Fibroblast of upper back skin (primary cell): ENCODE measurements at regions not wholly inside any gene's neighbourhood (a gene's known extent, or its start where the extent isn't known, plus 50 kb on each side); places are given as distances from the start of the nearest gene placed in this dataset.

Source experiments
- DNase-seq: peaks from one replicate; pipeline ENCODE4 v3.0.0-alpha.2; 2013

GRCh38 chr1:213656503-213656902 is 331.3 kb upstream of the PROX1 start:
- DNase-seq, result no peak

- no peak for DNase-seq
Measured at GRCh38 chr1:213657013-213657412, 330.8 kb upstream of the PROX1 start.

DNA sequence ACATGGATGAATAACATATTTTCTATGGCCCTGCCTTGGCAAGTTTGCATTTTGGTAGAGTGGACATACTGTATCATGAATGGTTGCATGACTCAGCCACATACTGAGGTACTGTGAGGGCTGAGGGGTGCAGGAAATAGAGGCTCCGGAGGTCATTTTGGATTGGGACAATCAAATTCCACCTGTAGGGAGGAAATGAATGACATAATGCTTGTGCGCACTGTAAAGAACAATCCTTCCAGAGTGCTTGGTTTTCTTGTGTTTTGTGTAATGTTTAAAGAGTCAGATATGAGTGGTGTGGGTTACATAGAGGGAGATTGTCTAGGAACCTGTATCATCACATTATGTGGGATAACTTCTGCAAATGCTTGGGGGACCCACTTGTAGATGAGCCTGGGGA is 329.9 kb upstream of the PROX1 start:
- DNase-seq, result no peak

DNA sequence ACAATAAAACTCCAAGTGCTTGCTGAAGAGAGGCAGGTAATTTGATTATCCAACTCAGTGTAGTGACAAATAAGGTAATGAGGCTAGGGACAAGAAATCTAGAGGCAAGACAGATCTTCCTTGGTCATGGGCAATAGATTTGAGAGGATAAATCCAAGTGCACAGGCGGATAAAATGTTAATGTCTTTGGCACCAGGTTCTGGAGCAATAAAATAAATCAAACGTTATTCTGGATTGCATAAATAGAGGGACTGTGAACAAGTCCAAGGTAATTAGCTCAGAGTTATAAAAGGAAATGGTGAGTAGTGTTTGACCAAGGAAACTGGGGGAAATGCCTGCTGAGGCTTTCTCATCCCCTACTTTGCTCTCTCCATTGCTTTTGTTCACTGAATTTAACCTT is 329.3 kb upstream of the PROX1 start:
- DNase-seq, result no peak

DNA sequence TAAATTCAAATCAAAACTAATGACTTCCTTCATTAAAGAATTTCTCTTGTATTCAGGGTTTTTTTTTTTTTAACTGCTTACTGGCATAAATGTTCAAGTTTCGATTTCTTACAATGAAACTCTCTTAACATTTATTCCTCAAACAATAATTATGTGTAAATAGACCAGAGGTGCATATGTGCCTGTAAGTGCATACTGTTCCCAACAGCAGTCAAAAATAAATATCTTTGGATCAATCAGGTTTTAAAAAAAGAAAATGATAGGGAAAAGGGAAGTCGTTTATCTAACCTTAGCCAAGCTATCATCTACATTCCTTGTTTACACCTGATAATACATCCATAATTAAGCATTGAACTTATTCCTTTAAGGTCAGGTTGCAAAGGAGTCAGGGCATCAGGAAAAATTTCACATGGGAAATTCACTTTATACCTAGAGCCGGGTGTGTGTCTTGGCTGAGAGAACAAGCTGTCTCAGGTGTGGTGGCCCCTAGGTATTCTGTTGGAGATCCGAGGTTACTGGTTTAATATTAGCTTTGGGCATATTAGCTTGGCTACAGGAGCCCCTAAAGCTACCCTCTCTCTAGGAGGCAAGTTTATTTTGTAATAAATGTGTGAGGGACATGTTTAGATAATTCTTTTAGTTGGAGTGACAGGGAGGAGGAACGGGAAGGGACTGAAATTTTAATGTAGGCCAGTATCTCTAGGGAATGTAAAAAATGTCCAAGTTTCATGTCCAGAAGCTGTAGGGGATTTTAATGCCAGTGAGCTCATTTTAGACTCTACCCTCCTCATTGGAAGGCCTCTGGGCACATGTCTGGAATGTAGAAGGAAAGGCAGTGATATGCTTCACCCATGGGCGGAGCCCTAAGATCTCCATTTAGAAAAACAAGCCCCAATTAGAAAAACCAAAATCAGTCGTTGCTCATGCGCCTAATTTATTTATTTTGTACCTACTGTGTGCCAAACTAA is 327.9 kb upstream of the PROX1 start:
- DNase-seq, result no peak

DNA sequence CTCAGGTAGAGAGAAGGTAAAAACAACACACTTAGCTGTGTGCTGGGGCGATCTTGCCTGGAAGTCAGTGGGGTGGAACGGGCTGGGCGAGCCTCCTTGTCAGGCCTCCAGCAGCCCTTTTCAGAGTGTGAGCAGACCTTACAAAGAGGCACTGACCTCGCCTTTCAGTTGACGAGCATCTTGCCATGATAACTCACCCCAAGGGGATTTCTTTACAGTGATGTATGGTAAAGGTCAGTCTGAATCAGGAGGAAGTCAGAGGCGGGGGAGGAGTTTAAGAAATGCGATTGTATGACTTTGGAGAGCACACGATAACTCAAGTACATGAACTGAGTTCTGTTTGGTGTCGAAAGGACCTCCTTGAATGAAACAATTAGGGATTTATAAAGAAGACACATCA is 326.5 kb upstream of the PROX1 start:
- DNase-seq, result no peak

DNA sequence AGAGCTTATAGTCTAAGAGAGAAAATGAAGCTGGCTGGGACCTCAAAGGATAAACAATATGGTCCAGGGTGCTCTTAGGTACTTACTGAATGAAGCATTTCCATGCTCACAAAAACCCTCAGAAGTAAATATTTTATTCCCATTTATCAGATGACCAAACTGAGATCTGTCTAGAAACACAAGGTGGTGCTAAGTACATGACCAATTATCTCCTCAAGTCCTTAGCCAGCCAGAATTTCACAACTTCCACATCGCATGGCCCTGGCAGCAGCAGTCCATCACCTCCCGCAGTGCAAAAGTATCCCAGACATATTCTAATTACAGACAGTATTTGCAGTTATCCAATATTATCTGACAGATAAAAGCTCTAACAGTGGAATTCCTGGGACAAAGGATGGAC is 321.7 kb upstream of the PROX1 start:
- DNase-seq, result no peak

- DNase-seq, result no peak
Measured at GRCh38 chr1:213666922-213667321, 320.9 kb upstream of the PROX1 start.

DNA sequence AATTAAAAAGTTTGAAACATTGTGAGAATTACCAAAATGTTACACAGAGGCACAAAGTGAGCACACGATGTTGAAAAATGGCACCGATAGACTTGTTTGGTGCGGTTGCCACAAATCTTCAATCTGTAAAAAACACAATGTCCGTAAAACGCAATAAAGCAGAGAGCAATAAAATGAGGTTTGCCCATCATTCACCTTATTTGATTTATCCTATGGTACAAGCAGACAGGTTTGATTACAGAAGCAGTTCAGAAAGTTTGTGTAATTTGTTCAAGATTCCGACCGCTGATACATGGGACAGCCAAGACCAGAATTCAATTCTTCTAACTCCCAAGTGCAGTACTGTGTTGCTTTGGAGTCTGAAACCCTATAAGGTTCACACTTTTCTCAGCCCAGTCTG is 318.3 kb upstream of the PROX1 start:
- no peak for DNase-seq

DNA sequence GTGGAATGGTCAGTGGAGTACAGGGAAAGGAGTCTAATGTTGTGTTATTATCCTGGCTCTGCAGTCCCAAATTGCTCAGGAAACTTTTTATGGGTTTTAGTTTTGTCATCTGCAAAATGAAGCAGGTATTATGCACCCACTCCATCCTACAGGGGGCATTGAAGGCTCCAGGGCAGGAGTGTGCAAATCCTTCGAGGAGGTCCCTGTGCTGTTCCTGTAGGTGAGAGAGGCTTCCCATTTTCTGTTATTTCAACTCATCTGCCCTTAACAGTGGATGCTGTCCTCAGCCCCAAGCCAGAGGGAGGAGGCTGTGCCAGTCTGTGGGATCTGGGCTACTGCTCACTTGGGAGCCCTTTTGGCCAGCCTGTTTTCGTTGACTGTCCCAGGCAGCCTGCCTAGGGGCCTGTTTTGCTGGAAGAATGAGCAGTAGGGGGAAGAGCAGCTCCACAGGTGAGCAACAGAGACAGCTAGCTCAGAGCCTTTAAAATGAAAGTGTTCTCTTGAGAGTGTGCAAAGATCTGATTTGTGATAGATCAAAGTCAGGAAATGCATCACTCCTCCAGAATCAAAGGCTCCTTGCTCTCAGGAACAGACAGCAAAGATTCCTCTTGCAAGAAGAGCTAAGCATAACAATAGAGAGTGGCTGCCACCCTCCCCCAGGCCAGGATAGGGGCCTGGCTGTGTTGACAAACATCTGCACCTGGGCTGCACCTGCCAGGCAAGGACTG is 317.6 kb upstream of the PROX1 start:
- DNase-seq, result no peak

GRCh38 chr1:213670692-213671023 is 317.1 kb upstream of the PROX1 start:
- DNase-seq, result no peak

- DNase-seq, result no peak
Measured at GRCh38 chr1:213675043-213675442, 312.7 kb upstream of the PROX1 start.

GRCh38 chr1:213676736-213677135 is 311.0 kb upstream of the PROX1 start:
- no peak for DNase-seq

DNA sequence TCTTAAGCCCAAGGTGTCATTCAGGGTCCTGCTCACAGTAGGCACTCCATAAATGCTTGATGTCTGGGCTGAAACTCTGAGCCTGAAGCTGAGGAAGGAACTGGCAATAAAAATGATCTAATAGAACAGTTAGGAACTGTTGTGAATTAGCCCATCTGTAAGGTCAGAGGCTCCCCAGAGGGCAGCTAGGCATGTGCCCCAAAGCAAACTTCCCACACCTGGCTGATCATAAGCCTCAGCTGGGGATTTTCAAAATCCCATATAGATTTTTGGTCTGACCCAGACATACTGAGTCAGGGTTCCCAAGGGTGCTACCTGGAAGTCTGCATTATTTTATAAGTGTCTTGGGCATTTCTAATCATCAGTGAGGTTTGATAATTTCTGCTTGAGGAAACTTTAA is 309.4 kb upstream of the PROX1 start:
- no peak for DNase-seq

DNA sequence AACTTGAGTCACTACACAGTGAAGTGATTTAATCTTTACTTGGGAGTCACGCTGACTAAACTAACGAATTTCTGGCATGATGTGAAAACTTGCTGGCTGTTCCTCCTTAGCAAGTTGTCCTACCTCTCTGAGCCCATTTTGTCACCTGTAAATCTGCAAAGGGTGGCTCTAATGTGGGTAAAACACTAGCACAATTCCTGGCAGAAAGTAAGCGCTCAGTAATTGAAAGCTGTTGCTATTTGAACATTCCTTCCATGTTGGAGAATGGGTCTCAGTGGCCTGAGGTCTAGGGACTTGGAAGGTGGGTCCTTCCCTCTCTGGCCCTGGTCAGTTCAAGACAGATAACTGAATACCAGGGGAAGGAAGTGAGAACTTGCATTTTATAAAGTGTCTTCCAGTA is 309.0 kb upstream of the PROX1 start:
- DNase-seq, result no peak

DNA sequence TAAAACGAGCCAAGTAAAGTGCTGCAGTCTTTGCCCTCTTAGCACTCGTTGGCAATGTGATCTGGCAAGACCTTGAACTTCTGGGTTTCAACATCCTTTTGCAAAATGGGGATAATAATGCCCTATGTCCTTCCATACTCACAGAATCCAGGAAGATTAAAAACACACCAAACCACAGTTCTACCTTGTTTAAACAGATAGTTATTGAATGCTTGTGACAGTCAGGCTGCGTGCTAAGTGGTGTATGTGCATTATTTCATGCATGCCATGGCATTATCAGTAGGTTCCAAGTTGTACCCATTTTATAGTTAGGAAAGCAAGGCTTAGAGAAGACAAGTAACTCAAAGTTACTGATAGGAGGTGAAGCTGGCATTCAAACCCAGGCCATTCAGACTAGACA is 308.6 kb upstream of the PROX1 start:
- no peak for DNase-seq

- no peak for DNase-seq
Measured at GRCh38 chr1:213680677-213681325, 307.0 kb upstream of the PROX1 start.

GRCh38 chr1:213681788-213682340 is 305.9 kb upstream of the PROX1 start:
- DNase-seq, result no peak

DNA sequence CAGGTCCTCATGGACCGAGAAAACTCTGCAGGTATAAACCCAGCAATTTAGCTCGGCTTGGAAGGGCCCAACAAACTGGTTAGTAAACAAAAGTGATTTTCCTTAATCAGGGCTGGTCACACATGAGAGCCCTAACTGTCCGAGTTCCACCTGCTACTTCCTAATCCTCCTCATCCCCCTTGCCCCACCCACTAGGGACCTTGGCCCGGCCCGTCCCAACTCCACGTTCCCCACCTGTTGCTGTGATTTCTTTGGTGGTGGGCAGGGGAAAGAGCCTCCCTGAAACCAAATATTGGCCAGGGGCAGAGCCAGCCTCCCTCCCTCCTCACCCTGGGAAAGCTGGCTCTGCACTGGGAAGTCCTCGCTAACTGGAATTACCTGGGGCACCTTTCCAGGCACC is 304.2 kb upstream of the PROX1 start:
- no peak for DNase-seq

DNA sequence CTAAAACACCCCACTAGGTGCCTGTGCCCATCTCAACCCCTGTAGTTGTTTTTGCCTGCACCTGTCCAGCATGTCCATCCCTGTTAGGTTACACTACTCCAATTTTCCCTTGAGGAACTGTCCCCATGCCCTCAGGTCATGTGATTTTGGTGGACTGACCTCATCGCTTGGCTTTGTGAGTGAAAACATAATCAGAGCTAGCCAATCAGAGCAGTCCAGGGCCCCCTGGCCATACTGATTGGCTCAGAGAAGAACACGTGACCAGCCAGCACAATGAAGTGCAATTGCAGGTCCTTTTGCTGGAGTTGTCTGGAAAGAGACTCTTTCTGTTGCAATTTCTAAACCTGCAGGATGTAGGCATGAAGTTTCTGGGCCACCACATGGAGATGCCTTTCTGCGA is 303.3 kb upstream of the PROX1 start:
- no peak for DNase-seq

DNA sequence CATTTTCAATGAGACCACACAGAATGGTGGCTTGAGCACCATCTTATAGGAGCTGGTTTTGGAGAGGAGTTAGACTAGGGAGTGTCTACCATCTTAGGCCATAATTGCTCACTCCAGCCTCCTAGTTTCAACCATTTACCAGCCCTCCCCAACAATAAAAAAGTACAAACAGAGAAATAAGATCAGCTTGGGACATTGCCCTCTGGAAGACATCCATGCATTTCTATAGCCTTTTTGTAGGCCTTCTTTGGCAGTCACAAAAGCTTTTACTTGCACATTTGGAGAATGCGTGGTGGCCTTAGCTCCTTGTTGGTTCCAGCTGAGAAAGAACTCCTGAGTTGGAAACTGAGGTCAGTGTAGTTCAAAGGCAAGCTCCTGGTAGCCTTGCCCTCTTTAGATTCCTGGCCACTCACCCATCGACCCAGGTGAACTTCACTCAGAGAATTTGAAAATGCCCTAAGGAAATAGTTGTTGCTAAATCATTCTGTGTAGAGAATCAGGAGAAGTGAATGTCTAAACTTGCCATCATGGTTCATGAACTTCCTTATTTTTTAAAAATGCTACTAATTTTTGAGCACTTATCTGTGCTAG is 301.7 kb upstream of the PROX1 start:
- no peak for DNase-seq

- no peak for DNase-seq
Measured at GRCh38 chr1:213686983-213687382, 300.8 kb upstream of the PROX1 start.

DNA sequence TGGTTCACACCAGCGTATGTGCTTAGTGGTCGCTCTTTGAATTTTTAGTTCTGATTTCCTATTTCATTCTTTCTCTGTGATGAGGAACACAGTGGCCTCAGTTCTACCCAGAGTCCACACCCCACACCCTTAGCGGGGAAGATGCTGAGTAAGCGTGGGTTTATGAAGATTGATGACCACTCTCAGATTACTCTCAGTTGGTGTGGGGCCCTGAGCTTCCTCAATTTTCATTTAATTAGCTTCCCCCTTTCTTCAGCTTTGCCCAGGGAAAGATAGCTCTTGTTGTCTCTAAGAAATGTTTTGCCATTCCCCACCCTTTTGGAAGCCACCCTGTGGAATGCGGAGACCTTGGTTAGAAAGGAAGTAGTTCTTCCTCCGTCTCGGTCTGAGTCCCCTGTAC is 299.9 kb upstream of the PROX1 start:
- DNase-seq, result no peak
